Cardiac fibroblast (primary cell): ENCODE measurements at regions not wholly inside any gene's neighbourhood (a gene's known extent, or its start where the extent isn't known, plus 50 kb on each side); places are given as distances from the start of the nearest gene placed in this dataset.

ENCODE experiments used
- DNase-seq, 2 donors: peaks; one replicate each; pipeline versions ENCODE4 v3.0.0 to v3.0.0-alpha.2; 2010; ENCODE audit warnings: low read depth in 2 of 2
- H3K4me3 ChIP-seq, 2 donors: replicated peaks in 1 of 2; 1 replicate in 1 of 2; 2 replicates in 1 of 2; pipeline ENCODE4 v1.5.1; 2011; ENCODE audit warnings: low read depth in 2 of 2, low read length in 2 of 2, mild to moderate bottlenecking in 2 of 2, moderate library complexity in 1 of 2
- TF ChIP-seq, protein P1 (sequence below): IDR thresholded peaks from one replicate; pipeline ENCODE4 v1.5.1; 2011; ENCODE audit warnings: low read depth, mild to moderate bottlenecking, low read length, inconsistent platforms

DNA sequence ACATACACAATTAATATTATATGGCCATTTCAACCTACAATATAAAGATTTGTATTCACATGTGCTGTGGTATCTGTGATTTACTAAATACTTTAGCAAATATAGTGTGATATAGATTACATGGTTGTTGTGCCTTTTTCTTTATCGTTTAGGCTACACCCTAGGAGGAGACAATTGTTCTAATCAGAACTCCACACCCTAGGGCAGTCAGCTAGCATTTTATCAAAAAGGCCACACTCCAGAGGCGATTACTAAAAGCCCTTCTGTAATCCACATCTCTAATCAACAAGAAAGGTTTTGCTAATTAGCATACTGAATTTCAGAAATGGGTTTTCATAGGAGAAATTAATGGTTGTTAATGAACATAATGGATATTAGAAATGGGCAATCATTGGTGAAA lies 319.5 kb upstream of the NOCT start:
- TF ChIP-seq, protein P1, sequence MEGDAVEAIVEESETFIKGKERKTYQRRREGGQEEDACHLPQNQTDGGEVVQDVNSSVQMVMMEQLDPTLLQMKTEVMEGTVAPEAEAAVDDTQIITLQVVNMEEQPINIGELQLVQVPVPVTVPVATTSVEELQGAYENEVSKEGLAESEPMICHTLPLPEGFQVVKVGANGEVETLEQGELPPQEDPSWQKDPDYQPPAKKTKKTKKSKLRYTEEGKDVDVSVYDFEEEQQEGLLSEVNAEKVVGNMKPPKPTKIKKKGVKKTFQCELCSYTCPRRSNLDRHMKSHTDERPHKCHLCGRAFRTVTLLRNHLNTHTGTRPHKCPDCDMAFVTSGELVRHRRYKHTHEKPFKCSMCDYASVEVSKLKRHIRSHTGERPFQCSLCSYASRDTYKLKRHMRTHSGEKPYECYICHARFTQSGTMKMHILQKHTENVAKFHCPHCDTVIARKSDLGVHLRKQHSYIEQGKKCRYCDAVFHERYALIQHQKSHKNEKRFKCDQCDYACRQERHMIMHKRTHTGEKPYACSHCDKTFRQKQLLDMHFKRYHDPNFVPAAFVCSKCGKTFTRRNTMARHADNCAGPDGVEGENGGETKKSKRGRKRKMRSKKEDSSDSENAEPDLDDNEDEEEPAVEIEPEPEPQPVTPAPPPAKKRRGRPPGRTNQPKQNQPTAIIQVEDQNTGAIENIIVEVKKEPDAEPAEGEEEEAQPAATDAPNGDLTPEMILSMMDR, result no peak
- H3K4me3 ChIP-seq, result no peak overlapping the region
- DNase-seq, result no peak

DNA sequence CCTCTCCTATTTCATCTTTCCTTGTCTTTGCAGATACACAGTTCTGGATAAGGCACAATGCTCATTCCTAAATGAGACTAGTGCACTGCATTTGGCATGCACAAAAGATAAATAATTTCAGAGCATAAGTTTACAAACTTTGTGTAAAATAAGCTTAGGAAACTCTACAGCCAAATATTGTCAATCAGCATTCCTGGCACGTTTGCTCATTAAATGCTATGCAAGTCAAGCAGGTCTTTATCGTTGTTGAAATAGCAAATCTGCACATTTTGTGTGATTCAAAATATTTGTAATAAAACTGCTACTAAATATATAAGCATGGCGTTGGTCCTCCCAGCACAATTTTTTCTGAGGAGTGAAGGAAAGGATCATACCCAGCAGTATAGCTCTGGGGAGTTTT lies 322.1 kb upstream of the NOCT start:
- TF ChIP-seq, protein P1, result no peak
- DNase-seq, result no peak
- H3K4me3 ChIP-seq, result no peak overlapping the region

DNA sequence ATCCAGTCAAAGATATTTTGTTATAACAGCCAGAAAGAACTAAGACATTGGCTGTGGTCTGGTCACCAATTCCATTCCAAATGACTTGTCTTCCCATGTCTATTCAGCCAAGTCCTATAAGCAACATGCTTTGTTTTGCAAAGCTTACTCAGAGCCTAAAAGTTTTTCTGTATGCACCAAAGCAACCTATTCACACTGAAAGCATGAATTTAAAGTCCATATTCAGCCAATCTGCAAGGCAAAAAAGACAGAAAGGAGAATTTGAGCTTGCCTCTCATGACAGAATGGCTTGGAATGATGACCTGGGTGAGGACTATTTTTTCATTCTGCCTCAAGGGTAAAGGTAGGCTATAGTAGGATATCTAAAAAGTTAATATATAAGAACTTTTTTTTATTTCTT lies 323.2 kb upstream of the NOCT start:
- DNase-seq, result no peak
- no peak overlapping the region for H3K4me3 ChIP-seq
- TF ChIP-seq, protein P1, result no peak

DNA sequence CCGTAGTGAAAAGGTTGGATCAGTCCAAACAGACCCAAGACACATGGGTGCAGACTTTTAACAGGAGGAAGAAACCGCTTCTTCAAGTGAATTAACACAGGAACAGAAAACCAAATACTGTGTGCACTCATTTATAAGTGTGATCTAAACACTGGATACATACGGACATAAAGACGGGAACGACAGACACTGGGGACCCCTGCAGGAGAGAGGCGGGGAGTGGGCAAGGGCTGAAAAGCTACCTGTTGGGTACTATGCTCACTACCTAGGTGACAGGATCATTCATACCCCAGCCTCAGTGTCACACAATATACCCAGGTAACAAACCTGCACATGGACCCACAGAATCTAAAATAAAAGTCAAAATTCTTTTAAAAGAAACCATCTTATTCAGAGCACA lies 326.0 kb upstream of the NOCT start:
- DNase-seq, result no peak
- H3K4me3 ChIP-seq, result no peak overlapping the region
- TF ChIP-seq, protein P1, result no peak

DNA sequence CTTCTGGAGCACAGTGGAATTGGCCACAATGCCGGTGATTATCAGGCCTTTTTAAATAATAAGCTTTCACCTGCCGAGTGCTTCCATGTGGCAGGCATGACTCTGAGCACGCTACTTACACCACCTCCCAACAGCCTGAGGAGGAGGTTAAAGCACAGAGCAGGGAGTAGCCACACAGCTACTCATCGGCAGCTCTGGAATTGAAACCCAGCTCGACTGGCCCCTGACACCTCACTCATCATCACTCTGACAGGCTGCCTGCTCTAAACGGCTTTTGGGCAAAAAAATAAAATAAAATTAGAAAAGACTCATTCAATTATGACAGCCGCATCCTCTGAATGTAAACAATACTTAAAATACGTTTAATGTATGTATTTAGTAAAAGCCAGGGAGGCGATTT lies 326.4 kb upstream of the NOCT start:
- TF ChIP-seq, protein P1, result no peak
- no peak overlapping the region for H3K4me3 ChIP-seq
- no peak for DNase-seq

DNA sequence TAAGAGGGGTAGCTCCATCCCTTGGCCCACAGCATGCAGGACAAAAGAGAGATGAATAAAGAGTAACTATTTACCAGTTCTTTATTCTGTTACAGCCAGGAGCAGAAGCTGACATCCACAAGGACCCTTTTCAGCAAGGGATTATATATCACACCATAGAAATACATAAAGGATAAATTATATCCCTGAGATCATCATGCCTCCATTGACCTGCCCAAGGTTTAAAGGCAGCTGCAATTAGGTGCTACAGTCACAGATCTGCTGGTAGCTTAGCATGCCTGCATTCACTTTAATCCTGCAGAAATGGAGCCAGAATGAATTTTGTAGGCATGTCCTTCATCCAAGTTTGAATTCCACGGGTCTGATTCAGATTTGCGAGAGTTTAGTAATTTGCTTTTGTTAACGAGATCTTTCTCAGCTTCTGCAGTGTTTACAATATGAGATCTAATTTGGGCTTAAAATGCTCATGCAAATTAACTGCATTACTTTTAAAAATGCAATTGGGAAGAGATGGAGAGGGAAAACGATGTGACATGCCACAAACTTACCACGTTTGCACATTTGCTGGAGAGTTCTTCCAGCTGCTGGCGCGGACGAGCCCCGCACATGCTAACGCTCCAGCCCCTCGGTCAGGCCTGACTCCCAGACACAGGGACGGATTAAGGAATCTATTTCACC lies 327.0 kb upstream of the NOCT start:
- no peak for DNase-seq
- TF ChIP-seq, protein P1, result no peak
- no peak overlapping the region for H3K4me3 ChIP-seq
